T-helper 17 cell (primary cell): ENCODE measurements at regions not wholly inside any gene's neighbourhood (a gene's known extent, or its start where the extent isn't known, plus 50 kb on each side); places are given as distances from the start of the nearest gene placed in this dataset.

Source experiments
- ATAC-seq: fragments of 150-1000 bp; cut with Tn5 transposase; 2 replicates; pipeline ENCODE4 v1.10.0; 2021; ENCODE audit warnings: mild to moderate bottlenecking, moderate library complexity
- DNase-seq, 3 donors: peaks; one replicate each; pipeline versions ENCODE4 v3.0.0 to v3.0.0-alpha.2; 2020 to 2021
- H3K9me3 ChIP-seq: one replicate; pipeline ENCODE4 v1.7.0; 2013; ENCODE audit warnings: low read length, mild to moderate bottlenecking; ENCODE audit not compliant: control insufficient read depth, poor library complexity, severe bottlenecking
- H3K27ac Mint-ChIP-seq: one replicate; pipeline ENCODE4 v1.8.0; 2022; ENCODE audit warnings: mild to moderate bottlenecking, moderate library complexity, mixed read lengths
- H3K27me3 Mint-ChIP-seq: one replicate; pipeline ENCODE4 v1.8.0; 2022; ENCODE audit warnings: mixed read lengths
- H3K36me3 Mint-ChIP-seq: one replicate; pipeline ENCODE4 v1.8.0; 2022; ENCODE audit warnings: low read depth, mixed read lengths
- H3K4me1 Mint-ChIP-seq: one replicate; pipeline ENCODE4 v1.8.0; 2022; ENCODE audit warnings: mild to moderate bottlenecking, mixed read lengths
- H3K4me3 Mint-ChIP-seq: one replicate; pipeline ENCODE4 v1.8.0; 2022; ENCODE audit warnings: mild to moderate bottlenecking, moderate library complexity, mixed read lengths

DNA sequence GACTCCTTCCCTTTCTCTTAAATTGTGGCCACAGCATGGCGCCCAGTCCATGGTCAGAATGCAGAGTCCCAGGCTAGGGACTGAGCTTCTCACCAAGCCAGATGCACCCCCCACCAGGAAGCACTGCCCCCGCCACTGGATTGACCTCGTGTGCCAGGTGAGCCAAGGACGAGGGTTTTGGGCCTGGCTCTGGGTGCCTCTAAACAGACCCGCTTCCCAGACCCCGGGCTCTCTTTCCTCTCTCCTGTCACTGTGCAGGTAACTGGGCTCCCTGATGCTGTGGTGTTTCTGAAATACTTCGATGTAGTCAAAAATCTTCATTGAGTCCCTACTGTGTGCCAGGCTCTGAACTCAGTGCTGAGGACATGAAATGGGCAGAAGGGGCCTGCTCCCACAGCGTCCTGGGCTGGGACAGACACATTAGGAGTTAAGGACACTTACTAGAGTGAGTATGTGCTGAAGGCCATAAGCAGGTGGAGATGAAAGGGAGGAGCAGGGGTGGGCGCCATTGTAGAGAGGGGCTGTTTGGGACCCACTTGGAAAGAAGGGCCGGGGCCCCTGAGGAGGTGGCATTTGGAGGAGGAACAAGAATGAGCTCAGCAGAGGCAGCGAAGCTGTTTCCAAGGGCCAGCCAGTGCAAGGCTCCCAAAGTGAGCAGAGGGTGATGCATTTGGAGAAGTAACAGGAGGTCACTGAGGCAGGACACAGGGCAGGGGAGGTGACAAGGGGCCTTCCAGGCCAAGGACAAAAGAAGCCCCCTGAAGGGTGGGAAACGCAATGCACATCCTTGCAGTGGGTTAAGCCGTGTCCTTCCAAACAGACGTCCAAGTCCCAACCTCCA lies 217.1 kb downstream of the ANKRD60 start:
- no peak for DNase-seq
- no peak for ATAC-seq
- Mint-ChIP-seq H3K4me1 (peaks cover 10% of the 10 kb centered on the region), H3K27me3 (peaks cover 40% of the 10 kb centered on the region), H3K36me3 (no peaks in the 10 kb centered on the region), H3K4me3 (no peak overlapping the region), H3K27ac (no peak overlapping the region)
- H3K9me3 ChIP-seq: no peaks in the 10 kb centered on the region

DNA sequence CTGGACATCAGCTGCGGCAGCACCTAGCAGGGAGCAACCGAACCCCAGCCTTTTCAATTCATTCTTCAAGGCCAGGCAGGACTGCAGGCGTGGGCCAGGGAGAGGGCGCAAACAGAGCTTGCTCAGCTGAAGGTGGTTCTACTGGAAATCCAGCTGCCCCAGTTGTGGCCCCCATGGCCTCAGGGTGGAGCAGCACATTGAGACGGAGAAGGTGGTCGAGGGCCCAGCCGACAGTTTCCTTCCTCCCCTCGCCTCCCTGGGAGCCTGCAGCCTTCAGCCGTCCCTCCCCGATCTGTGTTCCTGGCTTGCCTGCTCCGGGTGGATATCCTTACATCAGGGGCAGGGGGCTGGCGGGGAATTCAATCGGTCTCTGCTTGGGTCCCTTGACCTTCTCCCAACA lies 217.8 kb downstream of the ANKRD60 start:
- DNase-seq (no peak), ATAC-seq (no peak)
- Mint-ChIP-seq H3K27me3 (peaks cover 46% of the 10 kb centered on the region), H3K36me3 (no peaks in the 10 kb centered on the region), H3K4me3 (no peak overlapping the region), H3K27ac (no peak overlapping the region), H3K4me1 (peaks cover 10% of the 10 kb centered on the region)
- no peaks in the 10 kb centered on the region for H3K9me3 ChIP-seq

DNA sequence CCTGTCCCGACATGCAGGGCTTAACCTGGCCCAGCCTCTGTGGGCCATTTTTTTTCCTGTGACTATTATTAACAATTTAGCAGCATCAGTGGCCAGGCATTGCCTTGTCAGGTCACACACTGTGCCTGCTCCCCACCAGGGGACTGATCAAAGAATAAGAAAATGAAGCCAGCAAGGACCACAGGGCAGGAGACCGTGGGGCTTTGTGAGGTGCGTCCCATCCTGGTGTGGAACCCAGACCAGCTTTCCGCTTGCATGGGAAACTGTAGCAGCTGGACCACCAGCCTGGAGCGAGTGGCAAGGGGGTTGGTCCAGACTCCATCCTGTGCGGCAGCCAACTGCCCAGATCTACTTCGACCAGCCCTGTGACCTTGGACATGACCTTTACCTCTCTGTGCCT lies 218.3 kb downstream of the ANKRD60 start:
- ATAC-seq (no peak), DNase-seq (no peak)
- peaks cover 10% of the 10 kb centered on the region for H3K4me1 Mint-ChIP-seq
- H3K36me3 Mint-ChIP-seq: no peaks in the 10 kb centered on the region
- H3K27me3 Mint-ChIP-seq: peaks cover 47% of the 10 kb centered on the region
- no peak overlapping the region for H3K4me3 Mint-ChIP-seq
- no peak overlapping the region for H3K27ac Mint-ChIP-seq
- H3K9me3 ChIP-seq: no peaks in the 10 kb centered on the region

DNA sequence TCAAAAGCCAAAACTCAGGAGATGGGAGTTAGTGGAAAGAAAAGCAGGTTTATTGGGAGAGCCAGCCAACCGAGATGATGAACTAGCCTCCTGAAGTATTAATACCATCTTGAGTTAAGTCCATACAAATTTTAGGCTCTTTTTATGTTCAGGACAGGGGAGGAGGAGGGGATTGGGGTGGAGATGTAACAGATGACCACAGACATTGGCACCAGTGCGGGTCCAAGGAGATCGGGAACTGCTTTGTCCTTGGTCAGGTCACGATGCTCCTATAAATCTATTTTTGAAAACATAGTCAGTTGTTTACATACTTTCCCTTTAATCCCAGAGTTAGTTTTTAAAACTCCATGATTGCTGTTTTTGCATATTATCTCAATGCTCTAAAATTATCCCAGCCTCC lies 219.6 kb downstream of the ANKRD60 start:
- no peak overlapping the region for H3K4me3 Mint-ChIP-seq
- no peak overlapping the region for H3K27ac Mint-ChIP-seq
- ATAC-seq: no peak
- H3K27me3 Mint-ChIP-seq: peaks cover 47% of the 10 kb centered on the region
- no peak for DNase-seq
- no peaks in the 10 kb centered on the region for H3K36me3 Mint-ChIP-seq
- H3K9me3 ChIP-seq: no peaks in the 10 kb centered on the region
- no peaks in the 10 kb centered on the region for H3K4me1 Mint-ChIP-seq

DNA sequence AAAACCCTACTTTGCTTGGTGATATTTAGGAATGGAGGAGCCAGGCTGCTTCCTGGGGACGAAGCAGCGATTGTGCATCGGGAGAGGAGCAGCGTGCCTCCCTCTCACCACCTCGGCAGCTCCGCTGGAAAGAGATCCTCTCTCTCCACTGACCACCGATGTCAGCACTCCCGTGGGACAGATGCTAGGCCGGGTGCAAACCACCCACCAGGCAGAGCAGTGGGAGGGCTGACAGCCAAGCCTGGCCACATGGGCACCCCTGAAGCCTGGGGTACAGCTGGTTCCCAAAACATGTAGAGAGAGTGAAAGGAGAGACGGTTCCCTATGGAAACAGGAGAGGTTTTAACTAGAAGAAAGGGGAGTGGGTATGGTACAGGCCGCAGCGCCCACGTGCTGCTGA lies 220.0 kb downstream of the ANKRD60 start:
- ATAC-seq (no peak), DNase-seq (no peak)
- H3K27me3 Mint-ChIP-seq: peaks cover 47% of the 10 kb centered on the region
- H3K27ac Mint-ChIP-seq: no peak overlapping the region
- no peak overlapping the region for H3K4me3 Mint-ChIP-seq
- no peaks in the 10 kb centered on the region for H3K36me3 Mint-ChIP-seq
- H3K9me3 ChIP-seq: no peaks in the 10 kb centered on the region
- no peaks in the 10 kb centered on the region for H3K4me1 Mint-ChIP-seq

DNA sequence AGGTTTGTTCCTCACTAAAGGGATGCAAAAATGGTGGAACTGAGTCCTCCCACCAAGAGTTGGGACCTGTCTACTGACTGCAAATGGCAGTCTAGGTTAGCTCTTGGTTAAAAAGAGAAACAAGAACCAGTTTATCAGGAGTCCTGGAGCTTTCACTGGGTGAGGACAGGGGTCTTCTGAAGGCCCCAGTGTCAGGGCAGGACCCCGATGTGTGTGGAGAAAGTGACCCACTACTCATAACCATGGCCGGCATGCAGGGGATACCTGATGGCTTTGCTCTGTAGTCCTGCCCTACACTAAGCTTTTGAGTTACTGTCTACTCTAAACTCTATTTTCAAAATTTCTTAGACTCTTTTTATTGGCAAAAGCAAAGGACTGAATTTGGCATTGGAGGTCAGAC lies 220.5 kb downstream of the ANKRD60 start:
- H3K9me3 ChIP-seq: no peaks in the 10 kb centered on the region
- Mint-ChIP-seq H3K4me3 (no peak overlapping the region), H3K4me1 (no peaks in the 10 kb centered on the region), H3K36me3 (no peaks in the 10 kb centered on the region), H3K27ac (no peak overlapping the region), H3K27me3 (peaks cover 48% of the 10 kb centered on the region)
- ATAC-seq (no peak), DNase-seq (no peak)

DNA sequence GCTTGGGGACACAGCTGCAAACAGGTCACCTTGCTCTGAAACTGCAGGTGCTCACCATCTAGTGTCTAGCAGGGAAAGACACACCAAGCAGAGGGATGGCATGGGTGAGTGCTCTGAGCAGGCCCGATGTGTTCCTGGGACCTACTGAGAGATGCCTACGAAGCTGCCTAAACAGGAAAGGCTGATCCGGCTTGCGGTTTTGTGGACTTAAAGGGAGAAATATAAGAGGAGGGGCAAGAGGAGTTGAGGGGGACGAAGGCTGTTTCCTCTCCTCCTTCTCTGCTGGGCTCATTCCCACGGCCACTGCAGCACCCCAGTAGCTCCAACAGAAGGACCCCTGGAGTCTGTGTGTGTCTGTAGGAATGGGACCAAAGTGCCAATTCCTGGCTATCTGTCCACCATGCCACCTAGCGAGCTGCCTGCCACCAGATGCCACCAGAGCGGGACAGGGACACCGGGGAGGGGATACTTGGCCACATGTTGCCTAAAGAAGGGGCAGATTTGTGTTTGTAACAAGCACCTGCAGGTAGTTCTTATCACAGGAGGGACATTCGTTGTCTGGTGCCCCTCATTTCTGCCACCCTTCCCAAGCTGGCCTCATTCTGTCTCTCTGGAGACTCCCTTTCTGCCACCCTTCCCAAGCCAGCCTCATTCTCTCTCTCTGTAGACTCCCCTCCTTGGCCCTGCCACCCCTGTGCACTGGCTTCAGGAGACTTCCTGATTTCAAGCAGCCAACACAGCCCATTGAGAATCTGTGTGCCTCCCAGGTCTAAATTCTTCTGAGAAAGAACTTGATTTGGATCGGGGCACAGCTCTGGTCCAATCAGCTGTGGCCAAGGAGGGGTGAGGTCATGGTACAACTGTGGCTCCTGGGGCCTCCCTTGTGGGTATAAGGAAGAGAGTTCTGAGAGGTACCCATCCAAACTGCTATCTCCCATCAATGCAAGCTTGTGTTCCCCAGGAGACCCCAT lies 221.8 kb downstream of the ANKRD60 start:
- no peaks in the 10 kb centered on the region for H3K36me3 Mint-ChIP-seq
- no peaks in the 10 kb centered on the region for H3K4me1 Mint-ChIP-seq
- H3K27me3 Mint-ChIP-seq: peaks cover 47% of the 10 kb centered on the region
- DNase-seq (no peak), ATAC-seq (no peak)
- H3K9me3 ChIP-seq: no peaks in the 10 kb centered on the region
- H3K4me3 Mint-ChIP-seq: no peak overlapping the region
- no peak overlapping the region for H3K27ac Mint-ChIP-seq

DNA sequence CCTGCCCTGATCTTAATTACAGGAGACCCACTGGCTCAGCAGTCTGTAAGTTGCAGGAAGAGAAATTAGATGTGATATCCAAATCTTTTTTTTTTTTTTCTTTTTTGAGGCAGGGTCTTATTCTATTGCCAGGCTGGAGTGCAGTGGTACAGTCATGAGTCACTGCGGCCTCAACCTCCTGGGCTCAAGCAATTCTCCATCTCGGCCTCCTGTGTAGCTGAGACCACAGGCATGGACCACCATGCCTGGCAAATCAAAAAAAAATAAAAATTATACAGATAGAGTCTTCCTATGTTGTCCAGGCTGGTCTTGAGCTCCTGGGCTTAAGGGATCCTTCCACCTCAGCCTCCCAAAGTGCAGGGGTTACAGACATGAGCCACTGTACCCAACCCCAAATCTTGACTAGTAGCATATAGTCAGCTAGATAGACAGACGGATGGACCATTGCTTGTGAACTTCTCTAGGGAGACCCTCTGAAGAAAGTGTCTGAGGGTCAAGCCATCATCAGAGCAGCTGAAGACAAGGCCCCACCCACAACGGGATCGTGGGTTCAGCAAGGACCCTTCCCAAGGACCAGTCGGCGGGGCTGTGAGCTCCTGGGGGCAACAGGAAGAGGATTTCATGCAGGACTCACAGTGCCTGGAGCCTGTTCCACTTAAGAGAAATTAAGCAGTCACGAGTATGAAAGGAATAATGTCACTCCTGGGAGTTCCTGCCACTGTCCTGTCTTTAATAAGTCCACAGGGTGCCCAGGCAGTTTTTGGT lies 222.7 kb downstream of the ANKRD60 start:
- H3K9me3 ChIP-seq: no peaks in the 10 kb centered on the region
- DNase-seq (no peak), ATAC-seq (no peak)
- H3K27ac Mint-ChIP-seq: no peak overlapping the region
- H3K4me1 Mint-ChIP-seq: no peaks in the 10 kb centered on the region
- no peak overlapping the region for H3K4me3 Mint-ChIP-seq
- peaks cover 47% of the 10 kb centered on the region for H3K27me3 Mint-ChIP-seq
- H3K36me3 Mint-ChIP-seq: no peaks in the 10 kb centered on the region

DNA sequence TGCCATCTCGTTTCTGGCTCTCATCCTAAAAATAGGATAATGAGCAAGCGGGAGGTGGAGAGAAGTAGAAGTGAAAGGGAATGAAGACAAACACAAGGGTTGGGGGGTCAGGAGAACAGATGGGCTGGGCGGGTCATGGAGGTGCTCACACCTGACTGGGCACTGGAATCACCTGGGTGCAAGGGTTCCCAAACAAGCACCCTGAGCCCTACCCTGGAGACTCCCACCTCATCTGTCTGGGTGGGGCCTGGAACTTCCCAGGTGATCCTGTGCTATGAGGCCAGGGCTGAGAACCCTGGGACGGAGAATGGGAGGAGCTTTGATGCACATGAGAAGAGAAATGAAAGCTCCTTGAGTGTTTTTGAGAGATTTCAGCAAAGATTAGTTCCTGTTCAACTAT lies 223.6 kb downstream of the ANKRD60 start:
- no peaks in the 10 kb centered on the region for H3K9me3 ChIP-seq
- H3K4me1 Mint-ChIP-seq: no peaks in the 10 kb centered on the region
- H3K36me3 Mint-ChIP-seq: no peaks in the 10 kb centered on the region
- no peak for ATAC-seq
- DNase-seq: no peak
- H3K4me3 Mint-ChIP-seq: no peak overlapping the region
- peaks cover 42% of the 10 kb centered on the region for H3K27me3 Mint-ChIP-seq
- H3K27ac Mint-ChIP-seq: no peak overlapping the region

DNA sequence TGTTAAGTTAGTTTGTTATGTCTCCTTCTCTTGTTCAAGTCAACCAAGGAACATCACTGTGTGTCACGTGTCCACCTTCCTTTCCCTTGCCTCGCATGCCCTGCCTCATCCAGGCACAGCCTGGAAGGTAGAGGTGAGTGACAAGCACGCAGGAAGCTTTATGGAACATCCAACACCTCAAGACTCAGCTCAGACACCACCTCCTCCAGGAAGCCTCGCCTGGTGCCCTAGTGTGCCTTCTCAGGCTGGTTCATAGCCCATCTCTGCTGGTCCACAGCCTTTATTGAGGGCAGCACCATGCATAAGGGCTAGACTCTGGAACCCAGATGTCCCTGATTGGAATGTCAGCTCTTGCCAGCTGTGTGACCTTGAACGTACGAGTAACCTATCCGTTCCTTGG lies 224.3 kb downstream of the ANKRD60 start:
- no peaks in the 10 kb centered on the region for H3K36me3 Mint-ChIP-seq
- no peak overlapping the region for H3K4me3 Mint-ChIP-seq

DNA sequence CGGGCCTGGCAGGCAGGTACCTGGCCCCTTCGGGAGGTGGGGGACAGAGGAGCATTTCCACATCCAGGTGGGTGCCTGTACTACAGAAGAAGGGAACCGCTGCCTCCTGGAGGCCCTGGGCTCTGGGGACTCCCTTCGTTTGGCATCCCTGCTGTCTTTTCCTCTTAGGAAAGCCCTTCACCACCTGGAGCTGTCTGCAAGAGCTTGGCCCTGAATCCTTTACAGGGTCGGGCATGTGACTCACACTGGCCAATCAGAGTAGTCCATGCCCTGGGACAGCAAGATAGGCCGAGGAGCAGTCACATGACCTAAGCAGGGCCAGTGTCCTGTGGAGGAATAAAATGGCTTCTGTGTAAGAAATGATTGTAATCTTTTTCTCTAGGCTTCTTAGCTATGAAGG lies 224.9 kb downstream of the ANKRD60 start:
- ATAC-seq (no peak), DNase-seq (no peak)
- H3K27me3 Mint-ChIP-seq: peaks cover 34% of the 10 kb centered on the region
- H3K27ac Mint-ChIP-seq: no peak overlapping the region
- no peak overlapping the region for H3K4me3 Mint-ChIP-seq
- H3K9me3 ChIP-seq: no peaks in the 10 kb centered on the region
- no peaks in the 10 kb centered on the region for H3K36me3 Mint-ChIP-seq
- H3K4me1 Mint-ChIP-seq: no peaks in the 10 kb centered on the region

More for the DNA sequence above, 224.3 kb downstream of the ANKRD60 start:
- H3K27ac Mint-ChIP-seq: no peak overlapping the region
- DNase-seq: no peak
- no peak for ATAC-seq
- H3K27me3 Mint-ChIP-seq: peaks cover 34% of the 10 kb centered on the region
- no peaks in the 10 kb centered on the region for H3K4me1 Mint-ChIP-seq
- no peaks in the 10 kb centered on the region for H3K9me3 ChIP-seq

DNA sequence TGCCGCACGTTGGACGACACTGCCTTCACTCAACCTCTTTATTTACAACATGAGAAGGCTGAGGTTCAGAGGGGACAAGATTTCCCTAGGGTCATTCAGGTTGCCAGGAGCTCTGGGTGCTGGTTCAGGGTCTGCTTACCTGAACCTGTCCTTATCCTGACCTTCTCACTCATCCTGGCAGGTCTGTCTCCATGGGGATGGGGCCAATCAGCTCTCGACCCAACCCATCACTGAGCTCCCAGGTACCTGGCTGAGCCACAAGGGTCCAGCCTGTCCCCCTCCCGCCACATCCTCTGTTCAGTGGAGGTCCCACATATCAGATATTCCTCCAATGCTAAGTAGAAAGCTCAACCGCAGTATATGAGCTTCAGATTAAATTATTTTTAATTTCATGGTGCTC lies 225.6 kb downstream of the ANKRD60 start:
- Mint-ChIP-seq H3K4me3 (no peak overlapping the region), H3K27me3 (peaks cover 36% of the 10 kb centered on the region), H3K27ac (no peak overlapping the region), H3K36me3 (no peaks in the 10 kb centered on the region), H3K4me1 (no peaks in the 10 kb centered on the region)
- DNase-seq (no peak), ATAC-seq (no peak)
- no peaks in the 10 kb centered on the region for H3K9me3 ChIP-seq

DNA sequence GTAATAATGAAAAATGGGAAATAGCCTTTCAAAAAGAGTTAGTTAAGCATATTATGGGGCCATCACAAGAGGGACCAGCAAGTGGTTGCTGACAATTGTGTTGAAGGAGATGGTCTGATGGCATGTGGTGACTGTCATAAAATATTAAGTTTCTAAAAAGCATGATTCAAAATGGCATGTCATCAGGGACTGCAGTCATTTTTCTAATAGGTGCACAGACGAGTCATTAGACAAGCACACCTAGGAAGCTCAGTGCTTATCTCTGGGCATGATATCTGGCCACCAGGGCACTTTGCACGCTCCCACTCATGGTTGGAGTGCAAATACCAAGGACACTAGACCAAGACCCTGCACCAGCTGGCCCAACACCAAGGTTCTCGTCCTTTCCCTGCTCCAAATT lies 226.5 kb downstream of the ANKRD60 start:
- Mint-ChIP-seq H3K27ac (no peak overlapping the region), H3K36me3 (no peaks in the 10 kb centered on the region), H3K4me3 (no peak overlapping the region), H3K27me3 (peaks cover 37% of the 10 kb centered on the region), H3K4me1 (peaks cover under 1% of the 10 kb centered on the region)
- no peaks in the 10 kb centered on the region for H3K9me3 ChIP-seq
- no peak for ATAC-seq
- DNase-seq: no peak
